ENCODE measurements at regions not wholly inside any gene's neighbourhood (a gene's known extent, or its start where the extent isn't known, plus 50 kb on each side); places are given as distances from the start of the nearest gene placed in this dataset.

- DNase-seq (ENCODE audit: low spot score): no peak
- Mint-ChIP-seq H3K4me1 (ENCODE audit: low read depth) (no peaks in the 10 kb centered on the region), H3K27me3 (ENCODE audit: low read depth) (no peaks in the 10 kb centered on the region), H3K4me3 (ENCODE audit: unreplicated experiment) (no peak overlapping the region), H3K27ac (ENCODE audit: unreplicated experiment) (no peak overlapping the region), H3K36me3 (ENCODE audit: low read depth) (no peaks in the 10 kb centered on the region), H3K9me3 (ENCODE audit: low read depth) (peaks cover 7% of the 10 kb centered on the region)
- TF ChIP-seq CTCF (IDR thresholded peaks at IDR 0.05): no peak
These were observed 101.1 kb downstream of the NAA11 start for GRCh38 chr4:79224777-79225104.

- Mint-ChIP-seq H3K27me3 (ENCODE audit: low read depth) (no peaks in the 10 kb centered on the region), H3K4me1 (ENCODE audit: low read depth) (no peaks in the 10 kb centered on the region), H3K4me3 (ENCODE audit: unreplicated experiment) (no peak overlapping the region)
These were observed 101.7 kb downstream of the NAA11 start for GRCh38 chr4:79223993-79224776.

GRCh38 chr4:79217025-79217424 is 108.8 kb downstream of the NAA11 start:
- Mint-ChIP-seq H3K9me3 (ENCODE audit: low read depth) (no peaks in the 10 kb centered on the region), H3K27me3 (ENCODE audit: low read depth) (no peaks in the 10 kb centered on the region), H3K4me3 (ENCODE audit: unreplicated experiment) (no peak overlapping the region), H3K4me1 (ENCODE audit: low read depth) (no peaks in the 10 kb centered on the region), H3K36me3 (ENCODE audit: low read depth) (no peaks in the 10 kb centered on the region), H3K27ac (ENCODE audit: unreplicated experiment) (no peak overlapping the region)
- DNase-seq (ENCODE audit: low spot score): no peak
- TF ChIP-seq CTCF (IDR thresholded peaks at IDR 0.05): no peak

More at GRCh38 chr4:79223993-79224776, 101.7 kb downstream of the NAA11 start:
- Mint-ChIP-seq H3K9me3 (ENCODE audit: low read depth) (peaks cover 7% of the 10 kb centered on the region), H3K36me3 (ENCODE audit: low read depth) (no peaks in the 10 kb centered on the region), H3K27ac (ENCODE audit: unreplicated experiment) (no peak overlapping the region)
- DNase-seq (ENCODE audit: low spot score): no peak
- TF ChIP-seq CTCF (IDR thresholded peaks at IDR 0.05): no peak

GRCh38 chr4:79213702-79214101 is 112.2 kb downstream of the NAA11 start:
- no peaks in the 10 kb centered on the region for H3K4me1 Mint-ChIP-seq (ENCODE audit: low read depth)
- H3K36me3 Mint-ChIP-seq (ENCODE audit: low read depth): no peaks in the 10 kb centered on the region
- H3K4me3 Mint-ChIP-seq (ENCODE audit: unreplicated experiment): no peak overlapping the region
- H3K27me3 Mint-ChIP-seq (ENCODE audit: low read depth): no peaks in the 10 kb centered on the region
- TF ChIP-seq CTCF (IDR thresholded peaks at IDR 0.05): no peak
- no peak overlapping the region for H3K27ac Mint-ChIP-seq (ENCODE audit: unreplicated experiment)
- no peak for DNase-seq (ENCODE audit: low spot score)
- H3K9me3 Mint-ChIP-seq (ENCODE audit: low read depth): no peaks in the 10 kb centered on the region

GRCh38 chr4:79213010-79213409 is 112.9 kb downstream of the NAA11 start:
- H3K36me3 Mint-ChIP-seq (ENCODE audit: low read depth): no peaks in the 10 kb centered on the region
- H3K4me3 Mint-ChIP-seq (ENCODE audit: unreplicated experiment): no peak overlapping the region
- H3K9me3 Mint-ChIP-seq (ENCODE audit: low read depth): no peaks in the 10 kb centered on the region
- no peak overlapping the region for H3K27ac Mint-ChIP-seq (ENCODE audit: unreplicated experiment)
- no peaks in the 10 kb centered on the region for H3K27me3 Mint-ChIP-seq (ENCODE audit: low read depth)
- no peaks in the 10 kb centered on the region for H3K4me1 Mint-ChIP-seq (ENCODE audit: low read depth)
- TF ChIP-seq CTCF (IDR thresholded peaks at IDR 0.05): no peak
- DNase-seq (ENCODE audit: low spot score): no peak
